Left hindlimb (tissue), 1 donor: ENCODE measurements at regions not wholly inside any gene's neighbourhood (a gene's known extent, or its start where the extent isn't known, plus 50 kb on each side); places are given as distances from the start of the nearest gene placed in this dataset.

Experiments
- DNase-seq: peaks from one replicate; pipeline ENCODE4 v3.0.0-alpha.2; 2018

GRCh38 chr2:116645155-116645554 lies 1169.3 kb upstream of the DDX18 start:
- DNase-seq: no peak

- DNase-seq: no peak
These were observed 1145.8 kb upstream of the DDX18 start for GRCh38 chr2:116668691-116669090.

DNA sequence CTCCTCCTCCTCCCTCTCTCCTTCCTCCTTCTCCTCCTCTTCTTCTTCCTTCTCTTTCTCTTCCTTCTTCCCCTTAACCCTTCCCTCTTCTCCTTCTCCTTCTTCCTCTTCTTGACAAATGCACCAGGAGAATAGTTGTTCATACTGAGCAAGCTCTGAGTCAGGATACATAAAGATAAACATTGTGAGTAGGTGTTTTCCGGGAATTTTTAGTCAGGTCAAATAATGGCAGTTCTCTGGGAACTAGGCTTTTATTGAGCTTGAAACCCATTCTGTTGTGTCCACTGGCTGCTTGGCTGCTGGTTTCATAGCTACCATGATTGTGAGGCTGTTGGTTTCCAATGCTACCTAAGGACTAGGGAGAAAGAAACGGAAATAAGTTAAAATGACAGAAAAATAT lies 1144.7 kb upstream of the DDX18 start:
- no peak for DNase-seq

DNA sequence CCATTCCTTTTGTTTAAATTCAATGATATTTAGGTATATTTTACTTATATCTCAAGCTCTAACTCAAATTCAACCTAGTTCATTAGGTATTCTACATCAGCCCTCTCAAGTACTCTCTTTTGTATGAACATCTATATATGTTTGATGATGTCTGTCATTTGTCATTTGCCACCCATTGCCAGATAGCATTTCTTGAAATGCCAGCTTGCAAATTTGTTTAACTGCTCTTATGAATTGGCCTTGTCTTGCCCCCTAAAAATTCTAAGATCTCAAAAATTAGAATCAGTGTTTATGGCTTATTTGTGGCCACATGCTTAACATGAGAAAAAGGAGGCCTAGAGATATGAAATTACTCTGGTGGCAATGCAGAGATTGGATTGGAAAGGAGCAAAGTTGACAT lies 1140.3 kb upstream of the DDX18 start:
- DNase-seq: no peak

GRCh38 chr2:116676776-116677175 lies 1137.7 kb upstream of the DDX18 start:
- DNase-seq: no peak

DNA sequence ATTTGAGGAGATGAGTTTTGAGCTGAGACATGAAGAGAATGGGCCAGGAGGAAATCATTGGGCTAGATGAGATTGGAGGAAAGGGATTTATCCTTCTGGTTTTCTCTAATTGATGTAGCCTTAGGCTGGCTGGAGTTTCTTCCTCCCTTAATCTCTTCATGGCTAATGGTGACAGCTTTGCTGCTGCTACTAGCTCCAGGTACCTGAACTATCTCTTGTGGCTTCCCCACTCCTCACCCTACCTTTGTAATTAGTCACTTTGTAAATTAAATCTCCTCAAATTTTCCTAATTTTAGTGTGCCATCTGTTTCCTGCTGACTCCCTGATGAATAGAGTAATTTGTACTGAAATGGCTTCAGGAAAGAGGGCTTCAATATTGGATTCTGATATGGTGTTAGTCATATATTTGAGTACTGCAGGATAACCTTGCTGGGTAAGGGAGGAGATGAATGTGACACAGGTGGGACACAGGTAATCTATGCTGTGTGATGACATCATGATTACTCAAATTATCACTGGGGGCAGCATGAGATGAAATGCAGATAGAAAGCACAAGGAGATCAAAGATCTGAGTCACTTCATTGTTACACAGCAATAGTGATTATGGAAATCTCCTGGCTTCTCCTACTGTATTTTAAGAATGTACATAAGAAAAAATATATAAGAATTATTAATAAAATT lies 1134.1 kb upstream of the DDX18 start:
- DNase-seq: no peak

- DNase-seq: no peak
These were observed 1127.1 kb upstream of the DDX18 start for GRCh38 chr2:116687371-116687770.

- DNase-seq: no peak
These were observed 1121.5 kb upstream of the DDX18 start for GRCh38 chr2:116692988-116693387.

DNA sequence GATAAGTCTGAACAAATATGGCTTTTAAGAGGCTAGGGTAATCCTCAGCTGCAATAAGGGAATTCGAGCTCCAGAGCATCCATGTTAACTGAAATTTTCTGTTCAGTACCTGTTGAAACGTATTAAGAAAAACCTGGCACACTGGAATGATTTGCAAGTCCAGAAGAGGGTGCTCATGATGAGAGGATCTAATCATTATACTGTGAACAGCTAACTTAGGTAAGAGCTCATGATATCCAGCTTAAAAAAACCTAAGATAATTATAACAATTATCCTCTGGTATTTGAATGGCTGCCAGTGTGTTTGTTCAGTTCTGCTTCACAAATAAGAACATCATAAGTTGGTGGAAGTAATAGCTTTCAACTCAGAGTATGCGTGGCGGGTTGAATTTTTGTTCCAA lies 1118.3 kb upstream of the DDX18 start:
- no peak for DNase-seq

DNA sequence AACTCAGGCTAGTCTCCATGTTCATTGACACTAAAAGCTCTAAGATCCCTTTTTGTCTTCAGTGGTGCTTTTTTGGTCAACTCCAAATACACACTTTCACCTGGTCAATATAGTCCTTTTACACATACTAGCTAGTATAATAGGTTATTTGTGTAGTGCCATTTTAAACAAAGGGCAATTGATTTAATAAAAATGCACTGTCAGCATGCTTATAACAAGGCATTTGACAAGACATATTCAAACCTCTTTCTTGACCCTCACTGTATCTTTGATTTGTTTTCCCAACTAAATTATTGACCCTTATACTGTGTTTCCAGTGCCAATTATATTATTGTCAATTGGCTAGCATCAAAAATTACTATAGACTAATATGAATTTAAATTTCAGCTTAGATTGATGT lies 1117.6 kb upstream of the DDX18 start:
- DNase-seq: no peak

DNA sequence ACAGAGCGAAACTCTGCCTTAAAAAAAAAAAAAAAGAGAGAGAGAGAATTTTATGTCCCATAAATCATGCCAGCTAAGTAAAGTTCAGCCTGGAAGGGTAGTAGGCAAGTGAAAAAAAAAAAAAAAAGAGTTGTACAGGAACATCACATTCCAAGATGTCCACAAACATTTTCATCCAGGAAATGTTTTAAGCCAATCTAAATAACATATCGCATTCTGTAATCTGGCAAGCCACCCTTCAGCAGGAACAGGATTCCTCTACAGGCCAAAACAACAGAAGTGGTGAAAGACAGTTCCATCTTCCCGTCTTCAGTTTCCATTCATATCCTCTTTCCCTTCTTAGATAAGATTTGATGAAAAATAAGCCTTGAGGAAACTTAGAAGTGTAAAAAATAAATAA lies 1108.1 kb upstream of the DDX18 start:
- no peak for DNase-seq

DNA sequence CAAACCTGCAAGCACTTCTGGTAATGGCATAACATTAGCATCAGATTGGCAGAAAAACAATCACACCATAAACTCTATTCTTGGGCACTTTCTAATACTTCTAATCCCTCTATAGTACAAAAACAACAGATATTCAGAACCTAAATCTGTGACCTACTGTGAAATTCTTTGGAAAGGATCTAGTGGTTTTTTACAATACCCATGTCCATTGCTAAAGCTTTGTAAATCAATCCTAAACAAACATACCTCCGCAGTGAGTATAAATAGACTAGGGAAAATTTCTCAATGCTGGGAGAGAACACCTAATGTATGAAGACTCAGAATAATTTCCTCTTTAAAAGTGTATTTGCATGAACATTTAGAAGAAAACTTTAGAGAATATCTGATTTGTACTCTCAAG lies 1098.5 kb upstream of the DDX18 start:
- no peak for DNase-seq

DNA sequence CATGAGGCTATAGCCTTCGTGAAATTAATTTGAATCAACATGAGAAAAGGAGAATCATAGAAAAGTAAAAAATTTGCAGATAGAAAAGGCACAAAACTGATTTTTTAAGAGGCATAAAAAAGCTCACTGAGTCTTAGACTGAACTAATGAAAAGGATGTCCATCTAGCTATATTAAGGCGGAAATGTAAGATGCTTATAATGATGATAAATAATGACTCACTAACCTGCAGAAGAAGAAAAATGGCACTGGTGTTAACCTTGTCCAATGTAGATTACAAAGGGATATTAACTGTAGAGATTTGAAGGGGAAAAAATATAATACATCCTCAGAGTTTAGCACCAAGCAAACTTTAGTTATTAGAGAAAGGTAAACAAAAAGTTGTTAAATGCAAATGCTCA lies 1098.0 kb upstream of the DDX18 start:
- DNase-seq: no peak

GRCh38 chr2:116717832-116718231 lies 1096.7 kb upstream of the DDX18 start:
- no peak for DNase-seq

GRCh38 chr2:116718451-116718850 lies 1096.0 kb upstream of the DDX18 start:
- no peak for DNase-seq

DNA sequence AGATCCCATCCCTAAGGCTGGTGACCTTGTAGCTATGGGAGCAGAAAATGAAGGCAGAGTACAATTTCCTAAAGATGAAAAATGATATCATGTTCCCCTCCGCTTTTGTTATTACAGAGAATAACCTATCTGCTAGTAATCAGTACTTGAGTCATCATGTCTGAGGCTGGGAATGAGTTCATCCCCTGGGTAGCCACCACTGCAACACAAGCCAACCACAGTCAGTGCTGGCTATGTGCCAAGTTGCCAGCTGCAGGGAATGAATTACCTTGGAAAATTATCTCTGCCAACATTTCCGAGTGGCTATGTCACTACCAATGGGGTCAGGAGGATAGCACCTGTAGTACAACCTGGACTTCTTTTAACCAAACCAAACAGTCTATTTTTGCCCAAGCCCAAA lies 1094.7 kb upstream of the DDX18 start:
- DNase-seq: peak; percentile 23

DNA sequence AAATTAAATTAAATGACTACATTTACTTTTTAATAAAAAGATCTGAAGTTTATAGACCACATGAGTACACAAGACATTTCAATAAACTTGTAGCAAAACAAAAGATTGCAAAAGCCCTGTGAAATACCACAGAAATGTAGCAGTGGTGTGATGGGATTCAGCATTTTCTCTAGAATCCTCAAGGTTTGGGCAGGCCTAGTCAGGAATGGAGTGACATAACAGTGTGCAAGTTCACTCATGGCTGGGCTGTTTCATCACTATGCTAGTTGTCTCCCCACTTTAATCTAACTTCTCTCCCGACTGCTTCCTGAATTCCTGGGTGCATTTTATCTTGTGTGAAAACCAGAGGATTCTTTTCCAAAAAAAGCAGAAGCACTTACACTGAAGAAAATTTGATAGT lies 1089.9 kb upstream of the DDX18 start:
- no peak for DNase-seq

GRCh38 chr2:116732322-116732721 lies 1082.2 kb upstream of the DDX18 start:
- no peak for DNase-seq

DNA sequence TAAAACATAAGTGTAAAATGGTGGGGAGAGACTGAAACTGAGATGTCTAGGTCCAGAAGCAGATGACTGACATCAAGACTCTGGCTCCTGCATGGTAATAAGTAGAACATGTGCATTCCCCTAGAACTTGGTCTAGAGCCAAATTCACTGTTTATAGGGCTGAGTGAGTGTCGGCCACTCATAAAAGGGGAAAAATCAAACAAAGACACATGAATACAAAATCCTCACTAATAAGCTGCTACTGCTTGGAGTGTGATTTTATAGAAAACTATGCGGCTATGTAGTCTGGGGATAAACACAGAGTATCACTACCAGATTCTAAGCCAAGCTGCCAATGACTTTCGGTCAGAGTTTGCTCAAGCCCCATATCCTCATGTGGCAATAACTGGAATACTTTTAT lies 1080.8 kb upstream of the DDX18 start:
- DNase-seq: no peak

- DNase-seq: no peak
These were observed 1076.5 kb upstream of the DDX18 start for GRCh38 chr2:116737951-116738350.

DNA sequence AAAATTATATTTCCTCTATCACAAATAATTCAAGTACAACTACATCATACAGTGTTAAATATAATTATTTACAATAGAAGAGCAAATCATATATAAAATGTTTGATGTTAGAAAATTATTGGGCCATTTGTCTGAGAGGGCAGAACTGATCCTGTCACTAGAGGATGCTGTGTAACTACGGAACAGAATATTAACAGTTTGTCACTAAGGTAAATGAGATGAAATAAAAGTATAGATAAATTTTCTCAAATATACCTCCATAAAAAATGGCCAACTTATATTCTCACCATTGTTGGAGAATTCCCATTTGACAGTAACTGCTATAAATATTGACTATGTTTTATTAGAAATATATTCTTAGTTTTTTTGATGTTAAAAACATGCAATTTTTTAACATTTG lies 1067.4 kb upstream of the DDX18 start:
- no peak for DNase-seq

DNA sequence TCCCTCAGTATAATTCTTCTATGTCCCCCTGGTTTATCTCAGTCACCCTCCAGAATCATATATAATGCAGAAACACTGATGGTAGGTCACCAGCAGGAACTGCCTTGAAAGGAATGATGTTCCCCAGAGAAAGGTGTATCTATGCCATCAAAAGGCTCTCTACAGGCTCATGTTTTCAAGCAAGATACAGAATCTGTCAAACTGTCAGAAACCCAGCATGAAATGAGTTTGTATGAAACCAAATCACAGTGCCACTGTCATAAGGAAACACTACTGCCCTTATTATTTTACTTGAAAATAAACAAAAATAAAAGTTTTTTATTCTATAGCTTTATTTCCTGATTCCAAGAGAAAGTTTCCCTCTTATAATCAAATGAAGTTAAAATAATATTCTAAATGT lies 1064.5 kb upstream of the DDX18 start:
- no peak for DNase-seq

GRCh38 chr2:116754381-116755101 lies 1060.0 kb upstream of the DDX18 start:
- DNase-seq: peak; percentile 17

DNA sequence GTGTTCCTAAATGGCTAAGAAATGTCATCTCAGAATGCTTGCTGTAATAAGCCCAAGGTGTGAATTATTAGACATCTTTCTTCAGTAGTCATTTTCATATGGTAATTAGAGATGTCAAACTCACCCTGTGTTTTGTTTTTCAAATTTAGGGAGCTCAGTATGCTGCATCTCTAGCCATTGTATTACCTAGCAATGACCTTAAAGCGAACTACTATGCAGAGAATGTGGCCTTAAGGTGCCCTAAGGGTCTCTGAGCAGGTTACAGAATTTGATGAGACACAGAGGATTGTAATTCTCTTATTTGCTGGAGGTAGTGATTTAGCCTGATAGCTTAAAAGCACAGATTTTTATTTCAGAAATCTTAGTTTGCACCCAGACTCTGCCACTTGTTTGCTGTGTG lies 1052.6 kb upstream of the DDX18 start:
- DNase-seq: no peak

- no peak for DNase-seq
These were observed 1045.0 kb upstream of the DDX18 start for GRCh38 chr2:116769514-116769913.
